ENCODE measurements at regions not wholly inside any gene's neighbourhood (a gene's known extent, or its start where the extent isn't known, plus 50 kb on each side); places are given as distances from the start of the nearest gene placed in this dataset.

DNA sequence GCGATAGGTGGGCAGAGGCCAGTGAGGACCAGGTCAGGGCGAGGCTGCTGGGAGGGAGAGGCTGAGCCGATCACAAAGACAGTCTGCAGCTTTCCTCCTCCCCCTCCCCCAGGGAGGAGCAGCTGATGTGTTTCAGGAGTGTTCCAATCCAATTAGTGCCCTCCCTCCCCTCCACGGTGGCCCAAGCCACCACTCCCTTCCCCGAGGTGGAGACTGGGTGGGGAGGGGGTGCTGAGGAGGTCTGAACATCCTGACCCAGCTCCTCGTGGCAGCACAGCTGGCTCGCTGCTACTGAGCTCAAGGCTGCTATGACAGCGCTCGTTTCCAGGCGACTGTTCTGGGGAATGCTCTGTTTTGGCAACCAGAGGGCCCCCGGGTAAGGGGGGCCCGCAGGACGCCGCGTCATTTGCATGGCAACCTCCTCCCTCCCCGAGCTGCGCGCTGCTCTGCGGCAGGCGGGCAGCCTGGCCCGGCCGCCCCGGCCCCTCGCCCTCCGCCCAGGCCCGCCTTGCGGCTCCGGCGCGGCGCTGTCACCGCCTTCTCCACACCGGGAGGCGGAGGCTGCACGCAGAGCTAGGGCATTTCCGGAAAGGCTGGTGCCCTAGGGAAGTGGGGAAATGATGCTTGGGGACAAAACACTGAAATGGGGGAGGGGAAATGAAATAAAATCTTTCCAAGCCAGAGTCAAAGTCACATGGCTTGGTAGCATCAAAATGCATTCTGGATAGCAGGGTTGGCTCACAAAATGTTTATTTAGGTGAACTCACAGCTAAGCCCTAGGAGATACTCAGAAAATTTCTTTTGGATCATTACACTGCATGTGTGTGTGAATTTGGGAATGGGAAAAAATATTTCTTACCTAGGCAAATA is 67.4 kb upstream of the PIM1 start:
- Histone ChIP-seq H3K4me2 (ENCODE audit: low read depth, low read length, poor library complexity, severe bottlenecking) (peak overlapping the region; percentile 96), H3F3A (ENCODE audit: low read depth) (no peaks in the 10 kb centered on the region), H3K9ac (ENCODE audit: low read depth, low read length, poor library complexity, severe bottlenecking) (peak overlapping the region; percentile 71), H3K9me2 (replicated peaks; ENCODE audit: low read depth, low read length) (no peaks in the 10 kb centered on the region), H3K4me3 (ENCODE audit: low read length, poor library complexity, severe bottlenecking) (peak overlapping the region; percentile 74), H3K9me3 (ENCODE audit: insufficient read depth, low read depth, low read length) (no peaks in the 10 kb centered on the region), H3K27me3 (ENCODE audit: insufficient read depth, low read length, poor library complexity, severe bottlenecking) (no peaks in the 10 kb centered on the region), H2AFZ (ENCODE audit: low read length) (peak overlapping the region; percentile 83), H3K36me3 (ENCODE audit: insufficient read depth, low read length) (no peaks in the 10 kb centered on the region), H4K20me1 (ENCODE audit: insufficient read depth, low read length, poor library complexity, severe bottlenecking) (no peaks in the 10 kb centered on the region), H3K79me2 (ENCODE audit: insufficient read depth, low read length) (no peaks in the 10 kb centered on the region), H3K4me1 (ENCODE audit: insufficient read depth, low read length, poor library complexity, severe bottlenecking) (peaks cover 34% of the 10 kb centered on the region)
- TF ChIP-seq EZH2phosphoT487 (IDR thresholded peaks at IDR 0.05; ENCODE audit: borderline replicate concordance): no peak
- TF ChIP-seq, protein P1, sequence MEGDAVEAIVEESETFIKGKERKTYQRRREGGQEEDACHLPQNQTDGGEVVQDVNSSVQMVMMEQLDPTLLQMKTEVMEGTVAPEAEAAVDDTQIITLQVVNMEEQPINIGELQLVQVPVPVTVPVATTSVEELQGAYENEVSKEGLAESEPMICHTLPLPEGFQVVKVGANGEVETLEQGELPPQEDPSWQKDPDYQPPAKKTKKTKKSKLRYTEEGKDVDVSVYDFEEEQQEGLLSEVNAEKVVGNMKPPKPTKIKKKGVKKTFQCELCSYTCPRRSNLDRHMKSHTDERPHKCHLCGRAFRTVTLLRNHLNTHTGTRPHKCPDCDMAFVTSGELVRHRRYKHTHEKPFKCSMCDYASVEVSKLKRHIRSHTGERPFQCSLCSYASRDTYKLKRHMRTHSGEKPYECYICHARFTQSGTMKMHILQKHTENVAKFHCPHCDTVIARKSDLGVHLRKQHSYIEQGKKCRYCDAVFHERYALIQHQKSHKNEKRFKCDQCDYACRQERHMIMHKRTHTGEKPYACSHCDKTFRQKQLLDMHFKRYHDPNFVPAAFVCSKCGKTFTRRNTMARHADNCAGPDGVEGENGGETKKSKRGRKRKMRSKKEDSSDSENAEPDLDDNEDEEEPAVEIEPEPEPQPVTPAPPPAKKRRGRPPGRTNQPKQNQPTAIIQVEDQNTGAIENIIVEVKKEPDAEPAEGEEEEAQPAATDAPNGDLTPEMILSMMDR (conservative IDR thresholded peaks at IDR 0.05; ENCODE audit: low read length): no peak

DNA sequence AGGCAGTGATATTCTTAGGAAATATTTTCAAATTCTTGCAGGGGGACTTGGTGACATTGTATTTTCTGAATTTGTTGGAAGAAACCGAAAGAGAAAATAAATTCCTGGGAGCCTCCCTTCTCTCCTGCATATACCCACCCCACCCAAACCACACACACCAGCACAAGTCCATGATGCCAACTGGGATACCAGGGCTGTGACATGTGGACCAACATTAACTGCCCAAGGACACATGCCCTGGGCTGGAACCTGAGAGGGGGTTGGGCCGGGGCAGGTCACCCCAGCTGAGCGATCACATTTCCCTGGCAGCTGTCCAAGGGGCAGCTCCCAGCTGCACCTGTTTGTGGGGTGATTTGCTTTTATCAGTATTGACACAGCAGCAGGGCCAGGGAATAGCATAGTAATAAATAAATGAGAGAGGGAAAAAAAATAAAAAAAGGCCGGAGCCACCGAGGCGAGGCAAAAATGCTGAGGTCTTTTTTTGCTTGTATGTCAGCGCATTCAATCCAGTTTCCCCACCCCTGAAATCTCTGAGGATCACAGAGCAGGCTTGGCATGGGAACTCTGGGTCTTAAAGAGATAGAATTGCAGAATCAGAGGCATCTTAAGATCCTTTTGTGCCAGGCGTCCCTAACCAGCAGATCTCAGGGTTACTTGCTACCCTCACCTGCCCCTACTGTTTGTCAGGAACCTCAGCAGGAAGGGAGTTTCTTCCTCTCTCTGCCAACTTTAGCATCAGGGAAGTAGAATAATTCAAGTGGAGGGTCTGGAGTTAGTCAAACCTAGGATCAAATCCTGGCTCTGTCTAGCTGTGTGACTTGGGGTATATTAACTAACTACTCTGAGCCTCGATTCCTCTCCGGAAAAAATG is 66.5 kb upstream of the PIM1 start:
- TF ChIP-seq, protein P1 (conservative IDR thresholded peaks at IDR 0.05; ENCODE audit: low read length): no peak
- TF ChIP-seq EZH2phosphoT487 (IDR thresholded peaks at IDR 0.05; ENCODE audit: borderline replicate concordance): no peak
- Histone ChIP-seq H3K9me3 (ENCODE audit: insufficient read depth, low read depth, low read length) (no peaks in the 10 kb centered on the region), H3K4me2 (ENCODE audit: low read depth, low read length, poor library complexity, severe bottlenecking) (peak overlapping the region; percentile 96), H3K4me3 (ENCODE audit: low read length, poor library complexity, severe bottlenecking) (peak overlapping the region; percentile 74), H3F3A (ENCODE audit: low read depth) (no peaks in the 10 kb centered on the region), H3K79me2 (ENCODE audit: insufficient read depth, low read length) (no peaks in the 10 kb centered on the region), H3K27me3 (ENCODE audit: insufficient read depth, low read length, poor library complexity, severe bottlenecking) (no peaks in the 10 kb centered on the region), H2AFZ (ENCODE audit: low read length) (peak overlapping the region; percentile 83), H3K4me1 (ENCODE audit: insufficient read depth, low read length, poor library complexity, severe bottlenecking) (peaks cover 34% of the 10 kb centered on the region), H3K36me3 (ENCODE audit: insufficient read depth, low read length) (no peaks in the 10 kb centered on the region), H4K20me1 (ENCODE audit: insufficient read depth, low read length, poor library complexity, severe bottlenecking) (no peaks in the 10 kb centered on the region), H3K9ac (ENCODE audit: low read depth, low read length, poor library complexity, severe bottlenecking) (peak overlapping the region; percentile 71), H3K9me2 (replicated peaks; ENCODE audit: low read depth, low read length) (no peaks in the 10 kb centered on the region)

DNA sequence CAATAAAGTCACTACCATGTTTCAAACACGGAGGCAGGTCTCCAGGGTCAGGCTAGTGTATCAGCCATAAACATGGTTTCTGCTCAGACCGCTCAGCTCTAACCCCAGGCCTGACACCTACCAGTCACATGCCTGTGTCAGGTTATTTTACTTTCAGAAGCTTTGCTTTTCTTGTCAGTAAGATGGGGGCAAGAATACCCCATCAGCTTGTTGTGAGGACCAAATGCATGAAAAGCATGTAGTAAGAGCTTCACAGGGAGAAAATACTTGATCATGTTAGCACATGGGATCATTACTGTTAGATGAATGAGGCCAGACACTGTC is 65.2 kb upstream of the PIM1 start:
- no peaks in the 10 kb centered on the region for H3K9me3 ChIP-seq (ENCODE audit: insufficient read depth, low read depth, low read length)
- no peak overlapping the region for H3K4me3 ChIP-seq (ENCODE audit: low read length, poor library complexity, severe bottlenecking)
- peaks cover 34% of the 10 kb centered on the region for H3K4me1 ChIP-seq (ENCODE audit: insufficient read depth, low read length, poor library complexity, severe bottlenecking)
- TF ChIP-seq EZH2phosphoT487 (IDR thresholded peaks at IDR 0.05; ENCODE audit: borderline replicate concordance): no peak
- TF ChIP-seq, protein P1 (conservative IDR thresholded peaks at IDR 0.05; ENCODE audit: low read length): no peak
- H3K36me3 ChIP-seq (ENCODE audit: insufficient read depth, low read length): no peaks in the 10 kb centered on the region
- H3K9ac ChIP-seq (ENCODE audit: low read depth, low read length, poor library complexity, severe bottlenecking): no peak overlapping the region
- no peaks in the 10 kb centered on the region for H4K20me1 ChIP-seq (ENCODE audit: insufficient read depth, low read length, poor library complexity, severe bottlenecking)
- no peak overlapping the region for H3K4me2 ChIP-seq (ENCODE audit: low read depth, low read length, poor library complexity, severe bottlenecking)
- no peaks in the 10 kb centered on the region for H3K27me3 ChIP-seq (ENCODE audit: insufficient read depth, low read length, poor library complexity, severe bottlenecking)
- H3K79me2 ChIP-seq (ENCODE audit: insufficient read depth, low read length): no peaks in the 10 kb centered on the region
- no peaks in the 10 kb centered on the region for H3F3A ChIP-seq (ENCODE audit: low read depth)
- no peak overlapping the region for H2AFZ ChIP-seq (ENCODE audit: low read length)
- no peaks in the 10 kb centered on the region for H3K9me2 ChIP-seq (replicated peaks; ENCODE audit: low read depth, low read length)

Data from Loucy (cell line).